ENCODE measurements at regions not wholly inside any gene's neighbourhood (a gene's known extent, or its start where the extent isn't known, plus 50 kb on each side); places are given as distances from the start of the nearest gene placed in this dataset.

- peaks cover 2% of the 10 kb centered on the region for H3K9me3 Mint-ChIP-seq
- H3K27me3 Mint-ChIP-seq, result no peaks in the 10 kb centered on the region
- H3K4me3 Mint-ChIP-seq, result no peak overlapping the region
- DNase-seq, result no peak
- intact Hi-C loops (cut with micrococcal nuclease), result no loop called here
- H3K36me3 Mint-ChIP-seq, result no peaks in the 10 kb centered on the region
- CTCF ChIA-PET, result no interaction called here
- POLR2A ChIA-PET, result no interaction called here
- H3K27ac Mint-ChIP-seq, result no peak overlapping the region
- H3K4me1 Mint-ChIP-seq (ENCODE audit: low read depth), result no peaks in the 10 kb centered on the region
Measured at GRCh38 chr5:60185231-60186099, 291.9 kb upstream of the PDE4D start.

GRCh38 chr5:60184606-60185005 is 291.1 kb upstream of the PDE4D start:
- POLR2A ChIA-PET, result no interaction called here
- CTCF ChIA-PET, result no interaction called here
- no peak for DNase-seq
- Mint-ChIP-seq H3K9me3 (peaks cover 2% of the 10 kb centered on the region), H3K4me3 (no peak overlapping the region), H3K4me1 (ENCODE audit: low read depth) (no peaks in the 10 kb centered on the region), H3K27ac (no peak overlapping the region), H3K36me3 (no peaks in the 10 kb centered on the region), H3K27me3 (no peaks in the 10 kb centered on the region)
- intact Hi-C loops (cut with micrococcal nuclease), result no loop called here

DNA sequence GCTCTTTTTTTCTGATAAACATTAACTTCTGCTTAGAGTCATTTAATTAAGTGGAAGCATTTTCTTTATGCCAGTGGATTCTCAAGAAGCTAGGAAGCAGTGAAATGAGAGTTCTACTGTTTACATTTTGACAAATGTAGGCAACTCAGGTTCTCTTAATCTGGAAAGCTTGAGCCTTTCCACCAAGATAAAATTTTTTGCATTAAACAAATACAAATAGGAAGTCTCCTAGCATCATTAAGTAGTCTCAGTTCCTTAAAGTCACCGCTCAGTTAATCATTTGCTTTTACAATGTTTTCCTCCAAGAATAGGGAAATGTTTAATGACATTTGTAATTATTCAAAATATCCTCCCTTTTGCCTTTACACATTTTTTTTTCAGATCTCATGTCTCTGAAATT is 290.4 kb upstream of the PDE4D start:
- intact Hi-C loops (cut with micrococcal nuclease), result no loop called here
- Mint-ChIP-seq H3K27me3 (no peaks in the 10 kb centered on the region), H3K9me3 (peaks cover 2% of the 10 kb centered on the region), H3K27ac (no peak overlapping the region), H3K4me1 (ENCODE audit: low read depth) (no peaks in the 10 kb centered on the region), H3K4me3 (no peak overlapping the region), H3K36me3 (no peaks in the 10 kb centered on the region)
- CTCF ChIA-PET, result no interaction called here
- POLR2A ChIA-PET, result no interaction called here
- no peak for DNase-seq

GRCh38 chr5:60178101-60178500 is 284.6 kb upstream of the PDE4D start:
- no peak overlapping the region for H3K4me3 Mint-ChIP-seq
- H3K27ac Mint-ChIP-seq, result no peak overlapping the region
- no peak for DNase-seq
- H3K27me3 Mint-ChIP-seq, result no peaks in the 10 kb centered on the region
- CTCF ChIA-PET, result no interaction called here
- no peaks in the 10 kb centered on the region for H3K4me1 Mint-ChIP-seq (ENCODE audit: low read depth)
- intact Hi-C loops (cut with micrococcal nuclease), result no loop called here
- POLR2A ChIA-PET, result no interaction called here
- no peaks in the 10 kb centered on the region for H3K36me3 Mint-ChIP-seq
- peaks cover 12% of the 10 kb centered on the region for H3K9me3 Mint-ChIP-seq

- no peak for DNase-seq
- H3K4me3 Mint-ChIP-seq, result no peak overlapping the region
- ChIA-PET CTCF (no interaction called here), POLR2A (no interaction called here)
- no peaks in the 10 kb centered on the region for H3K27me3 Mint-ChIP-seq
- no peaks in the 10 kb centered on the region for H3K36me3 Mint-ChIP-seq
- H3K9me3 Mint-ChIP-seq, result peaks cover 10% of the 10 kb centered on the region
- H3K4me1 Mint-ChIP-seq (ENCODE audit: low read depth), result no peaks in the 10 kb centered on the region
- no peak overlapping the region for H3K27ac Mint-ChIP-seq
- intact Hi-C loops (cut with micrococcal nuclease), result no loop called here
Measured at GRCh38 chr5:60177596-60177995, 284.1 kb upstream of the PDE4D start.

DNA sequence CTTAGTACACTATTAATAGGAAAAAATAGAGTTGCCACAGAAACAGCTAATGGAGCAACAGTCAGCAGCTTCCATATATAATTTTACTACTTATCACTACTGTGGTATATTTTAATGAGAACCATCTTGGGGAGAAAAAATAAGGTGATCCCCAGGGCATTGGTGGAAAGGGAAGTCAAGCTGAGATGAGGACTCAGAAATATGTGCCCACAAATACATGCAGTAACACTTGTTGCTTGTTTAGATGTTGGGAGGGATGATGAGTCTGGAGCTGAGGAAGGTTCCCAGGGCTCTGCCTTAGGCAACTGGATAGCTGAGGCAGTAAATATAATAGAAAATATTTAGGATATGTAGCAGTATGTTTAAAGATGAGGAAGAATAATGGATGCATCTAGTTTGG is 280.1 kb upstream of the PDE4D start:
- CTCF ChIA-PET, result no interaction called here
- Mint-ChIP-seq H3K4me3 (no peak overlapping the region), H3K9me3 (peaks cover 12% of the 10 kb centered on the region), H3K27me3 (no peaks in the 10 kb centered on the region), H3K4me1 (ENCODE audit: low read depth) (no peaks in the 10 kb centered on the region), H3K27ac (no peak overlapping the region), H3K36me3 (no peaks in the 10 kb centered on the region)
- intact Hi-C loops (cut with micrococcal nuclease), result no loop called here
- DNase-seq, result no peak
- POLR2A ChIA-PET, result no interaction called here

DNA sequence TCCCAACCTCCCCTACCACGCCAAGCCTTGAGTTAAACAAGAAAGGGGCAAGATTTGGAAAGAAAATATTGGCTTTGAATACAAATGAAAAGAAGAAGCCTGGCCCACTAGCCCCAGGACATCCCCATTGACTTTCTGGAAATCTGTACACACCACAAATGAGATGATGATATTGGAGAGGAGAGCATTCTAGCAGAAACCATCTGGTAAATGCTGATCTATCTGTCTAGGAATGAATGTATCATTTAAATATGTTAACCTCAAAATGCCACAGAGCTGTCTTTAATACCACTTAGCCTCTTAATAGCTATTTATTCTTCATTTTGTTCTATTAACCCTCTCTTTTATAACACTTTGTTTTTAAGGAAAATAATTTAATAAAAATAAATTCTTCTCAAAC is 270.2 kb upstream of the PDE4D start:
- ChIA-PET CTCF (interaction anchor here (0.9 kb wide), 1 partner anchor 9 kb away, joined by 4 read pairs; no protein-coding TSS in a partner anchor), POLR2A (no interaction called here)
- Mint-ChIP-seq H3K27me3 (no peaks in the 10 kb centered on the region), H3K9me3 (no peaks in the 10 kb centered on the region), H3K4me1 (ENCODE audit: low read depth) (no peaks in the 10 kb centered on the region), H3K27ac (no peak overlapping the region), H3K36me3 (no peaks in the 10 kb centered on the region), H3K4me3 (no peak overlapping the region)
- DNase-seq, result no peak
- intact Hi-C loops (cut with micrococcal nuclease), result loop anchor here (5.0 kb wide), 1 partner anchor 351 kb away; no protein-coding TSS in a partner anchor

- CTCF ChIA-PET, result no interaction called here
- no peak overlapping the region for H3K27ac Mint-ChIP-seq
- no peak for DNase-seq
Measured at GRCh38 chr5:60162441-60162840, 268.9 kb upstream of the PDE4D start.

DNA sequence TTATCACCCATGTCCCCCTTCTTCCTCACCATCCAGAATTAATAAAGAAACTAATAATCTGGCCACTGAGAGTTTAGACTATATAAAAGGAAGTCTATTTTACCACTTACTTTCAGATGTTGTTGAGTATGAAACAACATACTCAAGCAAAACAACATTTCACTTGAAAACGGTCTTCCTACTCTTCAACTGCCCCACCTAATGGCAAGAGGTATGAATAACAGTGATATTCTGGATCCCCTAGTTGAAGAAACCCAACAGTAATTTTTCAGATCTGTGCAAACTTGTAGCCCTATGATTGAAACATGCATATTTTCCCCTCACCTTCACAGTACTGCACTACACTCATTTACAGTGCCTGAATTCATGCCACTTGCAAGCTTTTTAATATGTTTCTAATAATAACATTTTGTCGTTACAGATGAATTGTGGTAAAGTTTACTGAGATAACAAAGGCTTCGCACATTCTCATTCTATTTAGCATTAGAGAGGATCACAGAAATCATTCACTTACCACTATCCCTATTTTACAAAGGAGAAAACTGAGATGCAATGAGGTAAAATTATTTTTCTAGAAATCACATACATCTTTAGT is 267.9 kb upstream of the PDE4D start:
- POLR2A ChIA-PET, result no interaction called here
- H3K4me1 Mint-ChIP-seq (ENCODE audit: low read depth), result no peaks in the 10 kb centered on the region
- CTCF ChIA-PET, result no interaction called here
- DNase-seq, result no peak
- no peak overlapping the region for H3K4me3 Mint-ChIP-seq
- no peaks in the 10 kb centered on the region for H3K27me3 Mint-ChIP-seq
- intact Hi-C loops (cut with micrococcal nuclease), result loop anchor here (5.0 kb wide), 1 partner anchor 349 kb away; no protein-coding TSS in a partner anchor
- no peaks in the 10 kb centered on the region for H3K9me3 Mint-ChIP-seq
- H3K27ac Mint-ChIP-seq, result no peak overlapping the region
- no peaks in the 10 kb centered on the region for H3K36me3 Mint-ChIP-seq

More at GRCh38 chr5:60162441-60162840, 268.9 kb upstream of the PDE4D start:
- Mint-ChIP-seq H3K36me3 (no peaks in the 10 kb centered on the region), H3K4me1 (ENCODE audit: low read depth) (no peaks in the 10 kb centered on the region), H3K4me3 (no peak overlapping the region), H3K9me3 (no peaks in the 10 kb centered on the region), H3K27me3 (no peaks in the 10 kb centered on the region)
- intact Hi-C loops (cut with micrococcal nuclease), result loop anchor here (5.0 kb wide), 1 partner anchor 350 kb away; no protein-coding TSS in a partner anchor
- POLR2A ChIA-PET, result no interaction called here

- H3K27ac Mint-ChIP-seq, result no peak overlapping the region
- intact Hi-C loops (cut with micrococcal nuclease), result no loop called here
- no peaks in the 10 kb centered on the region for H3K27me3 Mint-ChIP-seq
- no peak for DNase-seq
- H3K4me1 Mint-ChIP-seq (ENCODE audit: low read depth), result no peaks in the 10 kb centered on the region
- H3K36me3 Mint-ChIP-seq, result no peaks in the 10 kb centered on the region
- POLR2A ChIA-PET, result no interaction called here
- CTCF ChIA-PET, result no interaction called here
- H3K4me3 Mint-ChIP-seq, result no peak overlapping the region
- H3K9me3 Mint-ChIP-seq, result peaks cover 11% of the 10 kb centered on the region
Measured at GRCh38 chr5:60149081-60149480, 255.6 kb upstream of the PDE4D start.

- Mint-ChIP-seq H3K4me3 (no peak overlapping the region), H3K27me3 (no peaks in the 10 kb centered on the region), H3K27ac (no peak overlapping the region), H3K4me1 (ENCODE audit: low read depth) (no peaks in the 10 kb centered on the region), H3K36me3 (no peaks in the 10 kb centered on the region), H3K9me3 (peaks cover 11% of the 10 kb centered on the region)
- POLR2A ChIA-PET, result no interaction called here
- intact Hi-C loops (cut with micrococcal nuclease), result no loop called here
- no peak for DNase-seq
- CTCF ChIA-PET, result no interaction called here
Measured at GRCh38 chr5:60148366-60148765, 254.8 kb upstream of the PDE4D start.

DNA sequence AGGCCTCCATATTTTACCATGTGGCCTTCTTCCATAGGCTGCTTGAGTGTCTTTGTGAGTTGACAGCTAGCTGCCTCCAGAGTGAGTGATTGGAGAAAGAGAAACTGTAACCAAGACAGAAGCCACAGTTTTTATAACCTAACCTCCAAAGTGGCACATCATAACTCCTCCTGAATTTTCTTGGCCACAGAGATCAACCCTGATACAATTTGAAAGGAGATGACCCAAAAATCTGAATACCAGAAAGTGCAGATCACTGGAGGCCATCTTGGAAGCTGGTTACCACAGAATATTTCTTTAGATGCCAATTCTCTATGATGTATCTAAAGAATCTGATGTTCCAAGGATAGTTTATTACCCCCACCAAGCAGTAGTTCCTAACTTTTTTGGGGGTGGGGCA is 254.3 kb upstream of the PDE4D start:
- Mint-ChIP-seq H3K27me3 (no peaks in the 10 kb centered on the region), H3K27ac (no peak overlapping the region), H3K4me3 (no peak overlapping the region), H3K36me3 (no peaks in the 10 kb centered on the region), H3K9me3 (peaks cover 11% of the 10 kb centered on the region), H3K4me1 (ENCODE audit: low read depth) (no peaks in the 10 kb centered on the region)
- intact Hi-C loops (cut with micrococcal nuclease), result no loop called here
- ChIA-PET CTCF (no interaction called here), POLR2A (no interaction called here)
- DNase-seq, result no peak

DNA sequence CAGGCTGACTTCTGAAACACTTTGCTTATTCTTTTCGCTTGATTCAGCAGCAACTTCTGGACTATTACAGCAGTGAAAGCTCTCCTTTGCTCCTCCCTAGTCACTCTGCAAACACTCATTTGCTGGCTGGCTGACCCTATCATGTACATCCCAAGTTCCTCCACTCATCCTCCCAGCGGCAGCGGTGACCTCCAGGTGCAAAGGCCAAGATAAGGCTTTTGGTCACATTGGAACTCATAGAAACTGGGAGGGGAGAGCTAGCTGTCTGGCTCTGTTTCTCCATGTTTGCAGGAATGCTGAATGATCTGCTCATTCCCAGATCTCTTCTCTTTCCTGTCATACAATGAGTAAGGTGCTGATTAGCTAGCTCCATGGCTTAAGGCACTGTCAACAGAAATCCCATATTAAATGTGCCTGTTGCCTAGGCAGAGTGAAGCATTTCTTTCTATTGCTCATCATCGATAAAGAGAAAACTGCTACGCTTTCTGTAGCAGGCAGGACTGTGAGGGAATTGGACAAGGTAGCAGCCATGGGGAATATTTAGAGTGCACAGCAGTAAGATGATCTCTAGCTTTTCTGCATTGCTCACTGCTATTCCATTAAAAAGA is 250.5 kb upstream of the PDE4D start:
- POLR2A ChIA-PET, result no interaction called here
- H3K27me3 Mint-ChIP-seq, result no peaks in the 10 kb centered on the region

More for the DNA sequence above, 250.5 kb upstream of the PDE4D start:
- Mint-ChIP-seq H3K4me1 (ENCODE audit: low read depth) (no peaks in the 10 kb centered on the region), H3K4me3 (no peak overlapping the region), H3K27ac (no peak overlapping the region), H3K36me3 (no peaks in the 10 kb centered on the region), H3K9me3 (peaks cover 3% of the 10 kb centered on the region)
- DNase-seq, result no peak
- CTCF ChIA-PET, result interaction anchor here (0.6 kb wide), 1 partner anchor 1389 kb away, joined by 3 read pairs; no protein-coding TSS in a partner anchor
- intact Hi-C loops (cut with micrococcal nuclease), result no loop called here
